HG03039 (cell line): ENCODE measurements at regions not wholly inside any gene's neighbourhood (a gene's known extent, or its start where the extent isn't known, plus 50 kb on each side); places are given as distances from the start of the nearest gene placed in this dataset.

ENCODE experiments used
- ATAC-seq: cut with Tn5 transposase; IDR thresholded peaks from one replicate; pipeline ENCODE4 v1.9.1; 2021; ENCODE audit warnings: mild to moderate bottlenecking, moderate library complexity; ENCODE audit not compliant: unreplicated experiment

DNA sequence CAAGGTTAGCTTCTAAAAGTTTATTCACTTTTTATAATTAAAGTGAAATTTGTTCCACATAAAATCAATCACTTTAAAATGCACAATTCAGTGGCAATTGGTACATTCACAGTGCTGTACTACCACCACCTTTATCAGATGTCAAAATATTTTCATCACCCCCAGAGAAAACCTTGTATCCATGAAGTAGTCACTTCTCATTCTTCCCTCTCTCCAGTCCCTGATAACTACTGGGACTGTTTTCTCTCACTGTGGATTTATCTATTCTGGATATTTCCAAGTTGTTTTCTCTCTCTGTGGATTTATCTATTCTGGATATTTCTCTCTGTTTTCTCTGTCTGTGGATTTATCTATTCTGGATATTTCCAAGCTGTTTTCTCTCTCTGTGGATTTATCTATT lies 435.4 kb upstream of the CNTNAP2 start:
- no peak for ATAC-seq

DNA sequence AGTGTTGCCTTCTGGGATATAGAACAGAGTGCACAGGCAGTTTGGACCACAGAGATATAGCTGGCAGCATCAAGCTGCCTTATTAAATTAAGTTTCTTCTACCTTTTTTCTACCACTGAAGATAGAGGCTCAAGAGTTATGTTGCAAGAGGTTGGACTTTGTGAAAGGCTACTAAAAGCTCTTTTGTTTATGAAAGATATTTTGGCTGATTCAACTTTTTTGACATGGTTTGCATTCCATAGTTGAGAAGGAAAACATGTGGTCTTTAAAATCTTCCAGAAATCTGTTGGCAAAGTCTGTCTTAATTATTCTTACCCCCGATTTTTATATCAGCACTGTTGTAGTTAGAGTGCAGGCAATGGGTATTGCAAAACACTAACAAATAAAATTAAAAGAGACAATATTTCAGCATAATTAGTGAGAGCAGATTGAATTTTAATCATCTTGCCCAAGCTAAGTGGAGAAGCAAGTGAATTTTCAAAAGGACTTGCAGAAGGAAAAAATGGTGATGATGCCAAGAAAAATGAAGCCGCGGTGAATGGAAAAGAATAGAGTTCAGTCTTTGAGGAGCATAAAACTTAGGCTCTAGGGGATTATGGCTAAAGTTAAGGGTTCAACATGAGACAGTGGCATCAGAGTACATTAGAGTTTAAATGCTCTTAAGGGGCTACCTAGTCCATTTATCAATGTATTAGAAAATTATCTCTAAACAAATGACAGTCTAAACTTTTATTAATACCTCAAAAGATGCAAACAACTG lies 450.9 kb upstream of the CNTNAP2 start:
- no peak for ATAC-seq

DNA sequence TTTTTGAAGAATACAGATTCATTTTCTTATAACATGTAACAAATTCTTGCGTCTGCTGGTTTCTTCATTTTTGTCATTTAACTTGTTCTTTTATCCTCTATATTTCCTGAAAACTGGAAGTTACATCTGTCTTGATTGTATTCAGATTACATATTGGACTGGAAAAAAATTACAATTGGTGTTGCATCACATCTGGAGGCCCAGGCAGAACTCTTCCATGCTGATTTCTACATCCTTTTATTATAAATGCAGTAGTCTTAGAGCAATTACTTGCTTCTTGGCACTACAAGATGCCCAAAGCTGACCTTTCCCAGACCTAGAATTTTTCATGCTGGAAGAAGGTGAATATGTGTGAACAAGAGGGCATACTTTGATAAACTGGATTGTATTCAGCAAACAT lies 460.9 kb upstream of the CNTNAP2 start:
- ATAC-seq: no peak

DNA sequence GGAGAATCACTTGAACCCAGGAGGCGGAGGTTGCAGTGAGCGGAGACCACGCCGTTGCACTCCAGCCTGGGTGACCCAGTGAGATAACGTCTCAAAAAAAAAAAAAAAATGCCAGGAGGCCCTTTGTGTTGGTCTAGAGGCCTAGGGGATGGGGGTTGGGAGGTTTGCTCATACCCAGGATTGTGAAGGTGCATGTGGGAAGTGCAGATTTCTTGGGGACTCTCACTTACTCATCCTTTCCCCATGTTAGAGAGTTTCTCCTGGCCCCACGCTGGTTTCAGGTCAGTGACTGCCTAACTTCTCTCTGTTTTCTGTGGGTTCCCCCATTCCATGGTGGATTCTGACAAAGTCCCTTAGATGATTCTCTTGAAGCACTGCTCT lies 471.5 kb upstream of the CNTNAP2 start:
- ATAC-seq: no peak

DNA sequence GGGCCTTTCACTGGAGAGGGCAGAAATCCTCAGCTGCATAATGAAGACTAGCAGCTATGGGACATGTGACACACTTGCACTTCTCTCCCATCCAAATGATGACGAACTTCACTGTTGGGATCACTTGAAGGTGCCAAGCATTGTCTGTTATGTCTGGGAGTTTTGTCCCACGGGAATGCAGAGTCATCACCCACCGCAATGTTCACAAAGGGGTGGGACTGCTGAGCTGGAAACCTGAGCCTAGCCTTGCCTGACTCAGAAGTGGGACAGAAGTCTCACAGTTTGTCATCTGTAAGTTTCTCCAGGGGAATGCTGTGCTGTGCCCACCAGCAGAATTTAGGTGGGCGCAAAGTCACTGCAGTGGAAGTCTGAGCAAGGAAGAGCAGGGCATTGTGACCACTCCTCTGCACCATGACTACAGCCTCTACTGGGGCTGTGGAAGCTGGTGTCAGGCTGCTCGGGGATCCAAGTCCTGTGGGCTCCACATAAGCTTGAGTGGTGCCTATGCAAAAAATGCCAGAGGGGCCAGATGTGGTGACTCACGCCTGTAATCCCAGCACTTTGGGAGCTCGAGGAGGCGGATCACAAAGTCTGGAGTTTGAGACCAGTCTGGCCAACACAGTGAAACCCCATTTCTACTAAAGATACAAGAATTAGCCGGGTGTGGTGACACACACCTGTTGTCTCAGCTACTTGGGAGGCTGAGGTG lies 472.0 kb upstream of the CNTNAP2 start:
- no peak for ATAC-seq

DNA sequence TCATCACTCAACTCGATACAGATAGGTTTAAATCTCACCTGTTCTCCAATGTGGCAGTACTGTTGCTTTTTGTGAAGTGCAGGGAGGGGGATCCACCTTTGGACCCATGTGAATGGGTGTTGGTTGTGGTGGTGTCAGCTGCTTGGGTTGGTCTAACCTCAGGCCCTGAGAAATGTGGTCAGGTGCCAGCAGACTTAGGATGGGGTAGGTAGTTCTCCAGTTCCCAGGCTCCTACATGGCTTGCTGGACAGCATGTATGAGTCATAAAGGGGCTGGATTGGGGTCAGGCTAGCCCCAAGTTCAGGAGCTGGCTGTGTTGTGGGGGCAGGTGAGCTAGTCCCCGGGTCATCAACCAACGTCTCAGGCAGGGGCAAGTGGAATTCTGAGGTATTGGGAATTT lies 472.6 kb upstream of the CNTNAP2 start:
- ATAC-seq: no peak

DNA sequence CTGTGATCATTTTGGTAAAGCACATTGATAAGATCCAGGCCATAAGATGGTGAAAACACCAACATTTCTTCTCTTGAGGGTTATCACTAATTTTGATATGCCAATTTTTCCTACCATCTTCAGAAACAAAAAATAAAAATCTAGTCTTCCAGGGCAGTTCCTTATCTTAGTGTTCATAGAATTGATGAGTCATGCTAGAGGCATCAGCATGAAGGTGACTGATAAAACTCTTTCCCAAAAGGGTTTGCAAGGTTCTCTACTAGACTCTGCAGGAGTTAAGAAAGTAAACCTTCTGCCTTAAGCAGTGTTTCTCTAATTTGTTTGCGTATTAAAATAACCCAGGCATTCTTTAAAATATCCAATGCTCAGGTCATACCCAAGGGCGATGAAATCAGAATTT lies 483.1 kb upstream of the CNTNAP2 start:
- no peak for ATAC-seq

DNA sequence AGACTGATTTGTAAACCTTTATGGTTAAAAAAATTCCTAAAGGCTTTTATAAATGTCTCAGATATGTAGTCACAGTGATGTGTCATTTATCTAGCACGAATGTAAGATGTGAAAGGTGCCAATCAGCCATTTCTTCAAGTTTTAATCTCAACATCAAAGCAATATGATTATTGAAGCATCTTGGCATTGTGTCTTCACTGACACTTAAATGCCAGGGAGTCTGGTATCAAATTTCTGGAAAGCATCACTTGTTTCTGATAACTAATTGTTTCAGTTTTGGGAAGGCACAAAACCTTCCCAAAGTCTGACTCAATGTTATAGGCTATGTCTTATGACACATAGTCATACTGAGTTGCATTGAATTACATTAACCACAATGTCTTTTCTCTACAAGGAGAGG lies 492.0 kb upstream of the CNTNAP2 start:
- ATAC-seq: no peak

DNA sequence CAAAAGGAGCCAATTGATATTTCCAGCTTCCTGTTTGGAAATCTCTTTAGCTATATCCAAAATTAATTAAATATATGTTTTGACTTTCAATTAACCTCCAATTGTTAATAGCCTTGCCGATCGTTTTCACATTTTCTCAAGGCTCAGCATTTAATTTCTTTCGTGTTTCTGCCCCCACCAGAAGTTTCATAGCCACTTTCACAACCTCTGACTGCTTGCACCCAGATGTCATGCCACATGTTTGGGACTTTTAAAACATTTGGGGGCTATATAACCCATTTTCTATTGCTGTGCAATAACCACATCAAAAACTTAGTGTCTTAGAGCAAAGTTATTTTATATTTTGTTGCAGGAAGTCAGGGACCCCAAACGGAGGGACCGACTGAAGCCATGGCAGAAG lies 510.6 kb upstream of the CNTNAP2 start:
- no peak for ATAC-seq

DNA sequence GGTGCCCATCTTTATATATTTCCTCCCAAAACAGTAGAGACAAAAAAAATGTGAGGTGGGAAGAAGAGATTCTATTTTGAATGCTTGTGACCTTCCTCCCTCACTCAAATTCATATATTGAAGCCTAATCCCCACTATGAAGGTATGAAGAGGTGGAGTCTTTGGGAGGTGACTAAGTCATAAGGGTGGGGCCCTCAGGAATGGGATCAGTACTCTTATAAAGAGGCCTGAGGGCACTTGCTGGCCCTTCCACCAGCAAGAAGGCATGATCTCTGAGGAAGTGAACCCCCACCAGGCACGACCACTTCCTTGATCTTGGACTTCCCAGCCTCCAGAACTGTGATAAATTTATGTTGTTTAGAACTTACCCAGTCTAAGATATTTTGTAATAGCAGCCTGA lies 517.2 kb upstream of the CNTNAP2 start:
- no peak for ATAC-seq

DNA sequence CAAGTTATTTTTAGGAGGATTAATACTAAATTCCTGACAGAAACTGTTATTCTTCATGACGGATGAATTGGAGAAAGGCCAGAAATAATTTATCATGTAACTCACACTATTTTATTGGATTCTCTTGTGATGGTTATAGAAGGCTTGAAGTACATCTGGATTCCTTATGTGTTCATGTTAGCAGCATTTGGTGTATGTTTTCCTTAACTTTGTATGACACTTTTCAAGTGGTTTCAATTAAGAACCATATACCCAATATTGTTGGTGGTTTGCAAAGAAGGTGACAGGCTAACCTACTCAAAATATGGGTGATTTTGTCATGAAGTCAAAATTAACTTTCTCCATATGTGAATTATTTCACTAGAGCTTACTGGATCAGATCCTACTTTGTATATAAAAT lies 532.2 kb upstream of the CNTNAP2 start:
- ATAC-seq: no peak

DNA sequence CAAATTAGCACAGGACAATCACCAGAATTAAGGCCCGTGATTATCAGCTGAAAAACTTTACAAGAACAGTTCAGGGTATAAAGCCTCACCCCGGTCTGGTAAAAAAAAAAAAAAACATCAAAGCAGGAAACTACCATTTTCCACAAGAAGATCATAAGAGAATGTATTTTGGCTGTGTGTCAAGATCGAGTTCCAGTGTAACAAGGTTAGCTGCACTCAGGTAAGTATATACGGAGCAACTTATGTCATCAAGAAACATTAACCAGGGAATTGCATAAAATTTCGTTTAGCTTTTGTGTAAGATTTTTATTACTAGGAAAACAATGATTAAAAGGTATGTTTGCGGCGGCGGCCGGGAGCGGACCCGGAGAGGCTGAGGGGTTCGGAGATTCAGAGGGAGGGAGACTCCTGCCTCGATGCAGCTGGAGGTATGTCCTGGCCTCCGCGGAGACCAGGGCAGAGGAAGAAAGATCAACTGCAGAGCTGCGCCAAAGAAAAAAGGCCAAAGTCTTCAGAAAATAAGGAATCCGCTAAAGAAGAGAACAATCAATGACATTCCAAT lies 533.8 kb upstream of the CNTNAP2 start:
- ATAC-seq: no peak

DNA sequence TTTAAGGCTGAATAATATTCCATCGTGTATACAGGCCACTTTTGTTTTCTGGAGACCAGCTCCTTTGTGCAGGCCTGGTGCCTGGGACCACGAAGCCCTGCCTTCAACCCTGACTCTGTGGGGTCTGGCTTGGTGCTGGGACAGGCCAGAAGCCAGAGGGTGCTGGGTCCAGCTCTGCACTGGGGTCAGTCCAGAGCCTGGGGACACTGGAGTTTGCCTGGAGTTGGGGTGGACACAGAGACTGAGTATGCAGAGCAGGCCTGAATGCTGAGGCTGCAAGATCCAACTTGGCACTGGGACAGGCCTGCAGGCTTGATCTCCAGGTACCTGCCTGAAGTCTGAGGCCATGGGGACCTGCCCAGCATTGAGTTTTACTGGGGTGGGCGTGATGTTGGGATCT lies 558.8 kb upstream of the CNTNAP2 start:
- ATAC-seq: no peak

DNA sequence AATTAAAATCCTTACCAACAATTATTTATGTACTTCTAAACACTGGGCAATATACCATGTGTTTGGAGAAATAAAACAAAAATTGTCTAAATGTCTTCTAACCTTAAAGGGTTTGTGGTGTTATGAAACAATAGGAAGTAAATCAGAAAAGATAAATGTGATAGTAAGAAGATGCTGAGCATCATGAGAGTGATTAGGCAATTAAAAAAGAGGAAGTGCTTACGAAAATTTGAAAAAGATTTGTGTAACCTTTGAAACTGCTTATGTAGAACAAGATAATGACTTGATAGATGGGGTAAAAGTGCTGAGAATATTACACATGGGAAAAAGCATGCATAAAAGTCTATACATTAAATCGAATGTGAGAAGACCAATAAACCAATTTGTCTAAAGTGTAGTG lies 573.4 kb upstream of the CNTNAP2 start:
- ATAC-seq: no peak

DNA sequence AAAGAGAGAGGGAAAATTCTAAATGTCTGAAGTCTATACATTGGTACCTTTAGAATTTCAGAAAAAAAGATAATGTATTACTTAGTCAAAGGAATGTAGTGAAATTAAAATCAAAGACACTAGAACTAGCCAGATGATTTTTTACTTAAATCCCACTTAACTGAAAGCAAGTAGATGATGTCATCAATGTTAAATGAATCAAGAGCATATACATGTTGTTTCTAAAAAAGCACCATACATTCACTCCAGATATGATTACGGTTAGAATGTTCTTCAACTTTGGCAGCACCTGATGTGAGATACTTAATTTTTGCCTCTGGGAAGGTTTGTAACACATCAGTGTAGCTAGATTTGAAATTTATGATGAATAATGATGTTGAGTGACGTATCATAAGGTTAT lies 576.7 kb upstream of the CNTNAP2 start:
- ATAC-seq: no peak

DNA sequence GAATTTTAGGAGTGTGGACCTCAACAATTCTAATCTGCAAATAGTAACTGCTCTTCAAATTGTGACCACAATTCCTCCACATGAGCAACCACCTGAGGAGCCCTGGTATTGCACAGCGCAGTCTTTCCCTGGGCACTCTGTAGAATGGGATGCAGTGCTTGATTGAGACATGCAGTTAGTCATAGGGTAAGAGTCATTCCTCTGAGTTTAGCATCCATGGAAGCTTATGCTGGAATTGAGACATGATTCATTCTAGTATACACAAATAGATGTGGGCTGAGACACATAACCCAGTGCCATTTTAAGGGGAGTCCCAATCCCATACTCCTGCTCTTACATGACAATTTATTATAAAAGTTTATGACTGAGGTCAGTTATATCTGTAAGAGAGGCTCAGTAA lies 582.3 kb upstream of the CNTNAP2 start:
- no peak for ATAC-seq

DNA sequence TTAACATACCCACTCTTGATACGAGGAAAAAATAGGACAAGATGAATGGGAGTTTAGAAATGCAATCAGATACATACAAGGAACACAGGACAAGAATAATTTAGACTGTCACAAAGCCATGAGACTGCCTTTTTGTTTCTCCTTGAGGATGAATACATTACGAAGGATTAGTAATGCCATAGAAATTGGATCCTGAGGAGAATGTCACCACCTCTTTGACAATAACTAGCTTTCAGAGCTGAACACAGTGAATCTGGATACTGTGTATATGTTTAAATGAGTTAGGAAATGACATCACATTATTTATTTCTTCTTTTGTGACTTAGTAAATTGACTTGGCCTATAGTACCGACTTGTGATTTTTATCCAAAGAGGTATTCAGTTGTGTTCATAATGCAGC lies 596.3 kb upstream of the CNTNAP2 start:
- ATAC-seq: no peak

DNA sequence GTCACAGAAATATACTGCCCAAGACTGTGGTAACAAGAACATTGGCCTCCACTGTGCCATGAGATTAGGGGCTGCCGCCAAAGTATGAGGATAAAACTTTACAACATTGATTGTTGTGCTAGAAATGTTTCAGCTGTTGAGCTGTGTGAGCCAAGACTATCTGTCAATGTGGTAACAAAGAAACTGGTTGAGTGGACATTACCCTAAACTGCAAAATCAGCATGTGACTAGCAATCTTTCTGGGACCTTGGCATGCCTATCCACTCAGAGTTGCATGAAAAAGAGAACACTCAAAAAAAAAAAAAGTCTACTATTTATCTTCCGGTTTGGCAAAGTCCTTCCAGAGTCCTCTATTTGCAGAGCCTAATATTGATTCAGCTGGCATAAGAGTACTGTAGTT lies 605.6 kb upstream of the CNTNAP2 start:
- no peak for ATAC-seq

DNA sequence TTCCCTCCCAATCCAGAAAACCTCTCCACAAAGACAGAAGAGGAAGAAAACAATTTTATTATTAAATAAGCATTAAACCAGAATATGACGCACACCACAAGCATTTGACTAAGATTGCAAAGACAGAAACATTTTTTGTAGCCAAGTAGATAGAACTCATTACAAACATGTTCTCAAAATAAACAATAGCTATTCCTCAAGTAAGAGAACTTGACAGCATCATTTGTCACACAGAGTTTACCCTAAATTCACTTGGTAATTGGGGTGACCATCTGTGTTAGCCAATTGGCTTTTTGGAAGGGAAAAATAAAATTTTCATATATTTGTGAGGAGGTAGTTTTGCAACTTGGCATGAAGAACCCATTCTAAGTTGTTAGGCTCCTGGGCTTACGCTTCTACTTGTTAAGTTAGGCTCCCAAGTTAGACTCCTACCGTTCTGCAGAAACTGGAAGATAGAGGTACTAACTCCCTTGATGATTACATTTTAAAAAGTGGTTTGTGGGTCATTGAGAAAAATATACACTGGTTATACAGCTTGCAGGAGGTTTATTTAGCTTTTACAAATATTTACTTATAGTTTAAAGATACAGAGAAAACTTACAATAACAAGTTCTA lies 618.6 kb upstream of the CNTNAP2 start:
- ATAC-seq: no peak

DNA sequence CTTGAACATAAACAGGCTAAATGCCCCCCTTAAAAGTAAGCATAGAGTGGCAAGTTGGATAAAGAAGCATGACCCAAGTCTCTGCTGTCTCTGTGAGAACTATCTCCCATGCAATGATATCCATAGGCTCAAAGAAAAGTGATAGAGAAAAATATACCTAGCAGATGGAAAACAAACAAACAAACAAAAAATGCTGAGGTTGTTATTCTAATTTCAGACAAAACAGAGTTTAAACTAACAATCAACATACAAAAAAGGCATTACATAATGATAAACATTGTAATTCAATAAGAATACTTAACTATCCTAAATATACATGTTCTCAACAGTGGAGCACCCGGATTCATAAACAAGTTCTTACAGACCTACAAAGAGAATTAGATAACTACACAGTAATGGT lies 626.2 kb upstream of the CNTNAP2 start:
- no peak for ATAC-seq

DNA sequence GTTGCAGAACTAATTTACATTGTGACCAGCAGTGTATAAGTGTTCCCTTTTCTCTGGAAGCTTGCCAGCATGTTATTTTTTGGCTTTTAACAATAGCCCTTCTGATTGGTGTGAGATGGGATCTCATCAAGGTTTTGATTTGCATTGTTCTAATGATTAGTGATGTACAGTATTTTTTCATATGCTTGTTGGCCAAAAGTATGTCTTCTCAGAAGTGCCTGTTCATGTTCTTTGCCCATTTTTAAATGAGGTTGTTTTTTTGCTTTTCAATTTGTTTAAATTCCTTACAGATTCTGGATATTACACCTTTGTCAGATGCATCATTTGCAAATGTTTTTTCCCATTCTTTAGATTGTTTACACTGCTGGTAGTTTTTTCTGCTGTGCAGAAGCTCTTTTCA lies 627.0 kb upstream of the CNTNAP2 start:
- no peak for ATAC-seq

DNA sequence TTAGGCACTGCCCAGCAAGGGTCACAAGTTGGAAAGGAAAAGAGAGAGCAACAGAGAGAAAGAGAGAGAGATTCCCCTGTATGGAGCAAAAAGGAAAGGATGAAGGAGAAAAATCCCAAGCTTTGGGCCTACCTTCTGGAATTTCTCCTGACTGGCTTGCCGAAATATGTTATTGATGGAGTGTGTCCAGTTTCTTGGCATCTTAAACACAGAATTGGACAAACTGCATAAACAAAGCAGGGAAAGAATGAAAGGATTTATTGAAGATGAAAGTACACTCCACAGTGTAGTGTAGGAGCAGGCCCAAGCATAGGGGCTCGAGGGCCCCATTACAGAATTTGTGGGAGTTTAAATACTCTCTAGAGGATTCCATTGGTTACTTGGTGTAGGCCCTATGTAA lies 627.8 kb upstream of the CNTNAP2 start:
- ATAC-seq: no peak
